WI38 (cell line): ENCODE measurements at regions not wholly inside any gene's neighbourhood (a gene's known extent, or its start where the extent isn't known, plus 50 kb on each side); places are given as distances from the start of the nearest gene placed in this dataset.
"Not testable (repeated sequence)": the region's sequence is repeated elsewhere in the genome, so short reads cannot be mapped to it uniquely, and the experiment has no call there.

Experiments
- H3K4me3 ChIP-seq: 2 replicates; pipeline ENCODE4 v1.5.1; 2011; ENCODE audit warnings: low read depth, mild to moderate bottlenecking, control low read depth, low read length
- CTCF ChIP-seq: IDR thresholded peaks from 2 replicates; pipeline ENCODE4 v1.5.1; 2012; ENCODE audit warnings: low read depth, mild to moderate bottlenecking, control low read depth, low read length

GRCh38 chr3:181930105-181930504, 218.4 kb downstream of the SOX2 start:
- H3K4me3 ChIP-seq, result no peak overlapping the region
- no peak for TF ChIP-seq CTCF

GRCh38 chr3:181932039-181932438, 220.3 kb downstream of the SOX2 start:
- no peak overlapping the region for H3K4me3 ChIP-seq
- TF ChIP-seq CTCF, result no peak

GRCh38 chr3:181933052-181933618, 221.4 kb downstream of the SOX2 start:
- H3K4me3 ChIP-seq, result no peak overlapping the region

GRCh38 chr3:181935915-181936314, 224.2 kb downstream of the SOX2 start:
- H3K4me3 ChIP-seq, result no peak overlapping the region
- no peak for TF ChIP-seq CTCF

More at GRCh38 chr3:181933052-181933618, 221.4 kb downstream of the SOX2 start:
- TF ChIP-seq CTCF, result no peak

- TF ChIP-seq CTCF, result no peak
- no peak overlapping the region for H3K4me3 ChIP-seq
Measured at GRCh38 chr3:181936774-181937173, 225.0 kb downstream of the SOX2 start.

GRCh38 chr3:181938580-181938979, 226.9 kb downstream of the SOX2 start:
- H3K4me3 ChIP-seq, result not testable (repeated sequence)

- H3K4me3 ChIP-seq, result no peak overlapping the region
Measured at GRCh38 chr3:181940703-181941102, 229.0 kb downstream of the SOX2 start.

More at GRCh38 chr3:181940703-181941102, 229.0 kb downstream of the SOX2 start:
- TF ChIP-seq CTCF, result no peak
